ENCODE measurements at regions not wholly inside any gene's neighbourhood (a gene's known extent, or its start where the extent isn't known, plus 50 kb on each side); places are given as distances from the start of the nearest gene placed in this dataset.

DNA sequence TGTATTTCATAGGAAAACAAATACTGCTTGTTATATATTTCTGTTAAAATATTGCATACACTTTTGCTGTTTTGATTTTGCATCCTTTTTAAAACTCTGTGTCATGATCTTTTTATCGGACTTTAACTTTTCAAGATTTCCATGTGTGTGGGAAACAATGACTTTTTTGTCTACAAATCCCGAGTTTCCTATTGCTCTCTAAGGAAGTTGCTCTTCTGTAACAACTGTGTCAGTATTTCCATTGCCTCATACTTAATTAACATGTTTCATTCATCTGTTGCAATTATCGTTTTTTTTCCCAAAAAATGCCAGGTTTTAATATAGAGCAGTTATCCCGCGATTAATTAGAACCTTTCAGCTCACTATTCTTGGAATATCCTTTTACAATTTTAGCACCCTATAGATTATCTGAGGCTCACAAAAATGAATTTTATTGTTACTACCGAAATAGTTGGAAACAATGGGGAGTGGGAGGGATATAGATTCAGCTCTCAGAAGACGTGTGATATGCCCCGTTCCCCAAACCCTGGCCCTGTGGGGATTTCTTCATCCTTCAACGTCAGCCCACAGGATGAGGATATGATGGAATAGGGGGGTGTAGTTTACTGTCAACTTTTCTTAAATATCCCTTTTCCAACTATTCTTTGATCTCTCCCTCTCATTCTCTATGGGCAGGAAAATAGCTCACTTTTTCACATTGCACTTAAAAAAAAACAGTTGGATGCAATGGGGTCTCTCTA is 297.6 kb upstream of the IGFBP3 start:
- no peak for DNase-seq (ENCODE audit: low spot score)
- intact Hi-C loops (cut with DNase I), result no loop called here

DNA sequence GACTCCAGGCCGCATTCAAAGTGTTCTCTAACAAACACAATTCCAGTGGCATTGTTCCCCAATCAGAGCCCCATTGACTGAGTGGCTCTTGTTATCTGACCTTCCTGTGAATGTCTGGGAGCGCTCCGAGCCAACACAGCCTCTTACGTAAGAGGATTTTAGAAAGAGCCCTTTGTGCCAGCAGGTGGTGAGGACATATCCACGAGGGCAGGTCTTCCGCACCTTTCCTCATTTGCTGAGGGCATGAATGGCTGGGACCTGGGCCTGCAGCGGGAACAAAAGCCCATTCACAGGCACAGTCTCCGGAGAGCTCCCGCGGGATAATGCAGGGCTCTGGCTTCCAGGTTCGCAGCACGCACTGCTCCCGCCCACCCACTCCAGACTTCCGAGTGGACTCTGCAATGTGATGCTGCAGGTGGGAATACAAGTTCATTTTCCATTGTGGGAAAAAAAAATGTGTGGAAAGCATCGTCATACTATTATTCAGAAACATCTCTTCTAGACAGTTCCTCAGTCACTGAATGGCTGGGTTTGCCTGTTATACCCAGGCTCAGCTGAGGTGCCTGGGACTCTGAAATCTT is 295.0 kb upstream of the IGFBP3 start:
- DNase-seq (ENCODE audit: low spot score), result no peak
- intact Hi-C loops (cut with DNase I), result no loop called here

GRCh38 chr7:46214526-46214925 is 293.5 kb upstream of the IGFBP3 start:
- intact Hi-C loops (cut with DNase I), result no loop called here

DNA sequence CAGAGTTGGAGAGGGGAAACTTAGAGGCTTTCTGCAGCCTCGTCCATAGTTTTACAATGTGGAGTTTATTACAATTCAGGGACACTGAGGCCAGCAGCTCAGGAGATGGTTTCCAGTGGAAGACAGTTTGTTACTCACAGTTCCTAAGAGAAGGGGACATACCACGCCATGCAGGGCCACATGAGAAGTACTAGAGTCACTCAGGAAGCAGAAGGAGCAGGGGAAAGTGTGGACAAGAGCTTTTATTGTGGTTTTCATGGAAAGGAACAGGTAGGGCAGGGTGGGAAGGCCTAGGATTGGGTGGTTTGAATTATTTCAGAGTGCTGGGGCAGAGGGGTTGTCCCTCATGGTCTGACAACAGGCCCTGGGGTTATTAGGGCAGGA is 292.1 kb upstream of the IGFBP3 start:
- DNase-seq (ENCODE audit: low spot score), result no peak
- intact Hi-C loops (cut with DNase I), result no loop called here

More at GRCh38 chr7:46214526-46214925, 293.5 kb upstream of the IGFBP3 start:
- DNase-seq (ENCODE audit: low spot score), result no peak

GRCh38 chr7:46212425-46213153 is 291.5 kb upstream of the IGFBP3 start:
- intact Hi-C loops (cut with DNase I), result no loop called here
- DNase-seq (ENCODE audit: low spot score), result no peak

DNA sequence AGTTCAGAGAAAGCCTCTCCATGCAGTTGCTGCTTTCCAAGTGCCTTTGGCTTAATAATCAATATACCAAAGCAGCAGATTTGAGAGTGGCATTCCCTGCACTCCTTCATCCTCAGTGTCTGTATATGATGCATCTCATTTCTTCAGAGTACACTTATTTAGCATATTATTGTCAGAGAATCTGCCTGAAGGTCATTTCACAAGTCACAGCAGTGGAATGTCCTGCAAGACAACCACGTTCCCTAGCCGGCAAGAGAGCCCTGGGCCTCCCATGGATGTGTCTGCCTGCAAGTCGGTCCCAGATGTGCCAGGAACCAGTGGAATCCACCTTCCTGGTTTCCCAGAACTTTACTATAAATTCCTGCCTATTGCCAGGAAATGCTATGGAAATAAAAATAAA is 289.4 kb upstream of the IGFBP3 start:
- no peak for DNase-seq (ENCODE audit: low spot score)
- intact Hi-C loops (cut with DNase I), result no loop called here

DNA sequence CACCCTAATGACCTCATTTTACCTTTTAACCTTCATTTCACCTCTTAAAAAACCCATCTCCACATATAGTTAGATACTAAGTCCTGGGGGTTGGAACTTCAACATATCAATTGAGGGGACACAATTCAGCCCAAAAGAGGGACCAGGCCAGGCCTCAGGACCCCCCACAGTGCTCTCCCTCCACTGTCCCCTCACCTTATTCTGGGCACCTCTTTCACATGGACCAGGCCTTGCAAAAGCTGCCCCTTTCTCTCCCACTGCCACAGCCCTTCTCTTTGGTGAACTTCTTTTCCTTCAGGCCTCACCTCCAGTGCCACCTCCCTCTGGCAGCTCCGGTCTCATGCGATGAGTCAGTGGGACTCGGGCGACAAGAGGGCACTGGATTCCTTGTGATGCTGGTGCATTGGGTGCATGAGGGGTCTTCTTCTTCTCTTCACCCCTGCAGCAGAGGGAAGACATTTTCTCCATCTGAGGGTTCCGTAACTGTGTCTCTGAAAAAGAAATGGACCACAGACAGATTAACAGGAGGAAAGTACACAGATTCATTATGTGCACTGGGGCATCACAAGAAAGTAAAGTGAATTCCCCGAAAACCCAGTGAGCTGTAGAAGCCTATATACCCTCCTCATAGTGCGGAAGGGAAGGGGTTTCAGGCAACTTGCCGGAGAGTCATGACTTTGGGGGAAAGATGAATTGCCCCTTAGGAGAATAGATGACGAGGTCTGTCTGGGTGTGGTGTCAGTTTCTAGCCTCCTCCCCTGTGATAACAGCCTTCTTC is 288.7 kb upstream of the IGFBP3 start:
- DNase-seq (ENCODE audit: low spot score), result no peak
- intact Hi-C loops (cut with DNase I), result no loop called here

GRCh38 chr7:46208635-46209525 is 287.8 kb upstream of the IGFBP3 start:
- intact Hi-C loops (cut with DNase I), result no loop called here
- no peak for DNase-seq (ENCODE audit: low spot score)

- DNase-seq (ENCODE audit: low spot score), result no peak
- intact Hi-C loops (cut with DNase I), result no loop called here
Measured at GRCh38 chr7:46207931-46208634, 287.0 kb upstream of the IGFBP3 start.

DNA sequence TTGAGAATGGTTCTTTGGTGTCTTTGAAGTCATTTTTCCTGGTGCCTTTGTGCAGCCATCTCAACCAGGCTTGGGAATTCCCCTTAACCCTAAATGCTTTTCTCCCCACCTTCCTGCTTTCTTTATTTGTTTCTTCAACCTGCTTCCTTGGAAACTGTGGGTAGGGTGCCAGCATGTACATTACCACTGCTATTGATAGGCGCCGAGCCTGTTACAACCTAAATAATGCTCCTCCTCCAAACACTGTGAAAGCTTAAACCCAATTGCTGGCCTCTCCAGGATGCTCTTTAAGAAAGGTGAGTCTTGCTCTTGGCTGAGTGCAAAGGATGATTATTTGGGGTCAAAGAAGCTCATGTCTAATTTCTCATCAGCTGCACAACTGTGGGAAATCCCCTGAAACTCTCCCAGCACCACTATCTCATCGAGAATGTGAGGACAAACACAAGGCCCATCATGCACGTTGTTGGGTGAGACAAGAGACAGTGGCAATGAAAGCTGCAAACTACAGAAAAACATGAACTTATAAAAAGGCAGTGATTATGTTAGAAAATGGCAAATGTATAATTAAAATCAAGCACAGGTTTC is 285.5 kb upstream of the IGFBP3 start:
- intact Hi-C loops (cut with DNase I), result no loop called here
- no peak for DNase-seq (ENCODE audit: low spot score)

DNA sequence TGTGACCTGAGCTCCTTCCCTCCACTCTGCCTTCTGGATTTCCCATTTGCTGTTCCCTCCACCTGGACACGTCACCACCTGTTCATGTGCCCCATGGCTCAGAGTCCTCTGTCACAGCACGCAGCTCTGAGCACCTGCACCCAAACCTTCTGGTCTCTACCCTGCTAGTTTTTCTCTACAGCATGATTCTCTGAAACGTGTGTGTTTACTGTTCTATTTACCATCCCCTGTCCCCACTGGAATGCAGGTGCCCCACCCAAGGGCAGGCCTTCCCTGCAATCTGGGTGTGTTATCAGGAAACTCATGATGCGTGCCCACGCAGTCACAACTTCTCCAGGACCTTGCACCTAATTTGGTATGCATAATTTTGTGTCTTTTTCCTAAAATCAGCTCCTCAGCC is 284.4 kb upstream of the IGFBP3 start:
- intact Hi-C loops (cut with DNase I), result no loop called here
- DNase-seq (ENCODE audit: low spot score), result no peak

DNA sequence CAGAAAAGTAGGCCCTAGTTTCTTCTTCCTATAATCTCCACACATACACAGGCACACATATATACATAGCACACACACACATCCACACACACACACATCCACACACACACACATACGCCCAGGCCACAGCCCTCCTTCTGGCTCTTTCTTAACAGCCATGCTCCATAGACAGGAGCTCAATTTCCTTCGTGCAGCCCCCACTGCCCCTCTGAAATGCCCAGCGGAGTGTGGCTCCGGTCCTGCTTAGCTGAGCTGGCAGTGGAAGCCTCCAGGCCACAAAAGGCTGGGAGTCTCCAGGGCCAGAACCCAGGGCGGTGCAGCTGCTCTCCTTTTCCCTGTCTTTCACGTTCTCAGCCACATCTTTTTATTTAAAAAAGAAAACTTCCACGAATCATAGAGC is 282.9 kb upstream of the IGFBP3 start:
- intact Hi-C loops (cut with DNase I), result no loop called here
- DNase-seq (ENCODE audit: low spot score), result no peak

GRCh38 chr7:46202379-46202778 is 281.3 kb upstream of the IGFBP3 start:
- intact Hi-C loops (cut with DNase I), result no loop called here
- DNase-seq (ENCODE audit: low spot score), result no peak

DNA sequence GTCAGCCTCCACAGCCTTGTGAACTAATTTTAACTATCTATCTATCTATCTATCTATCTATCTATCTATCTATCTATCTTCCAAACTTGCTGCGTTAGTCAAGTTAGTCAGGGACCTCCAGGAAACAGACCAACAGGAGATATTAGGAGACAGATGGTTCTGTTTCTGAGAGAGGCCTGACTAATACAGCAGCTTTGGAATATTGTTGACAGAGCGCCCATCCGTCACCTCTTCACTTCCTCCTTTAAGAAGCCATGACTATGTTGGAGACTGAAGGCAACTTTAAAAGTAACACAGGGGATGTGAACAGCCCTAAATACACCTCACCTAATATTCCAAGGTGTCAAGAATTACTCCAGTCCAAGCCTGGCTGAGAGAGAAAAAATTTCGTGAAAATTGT is 280.9 kb upstream of the IGFBP3 start:
- no peak for DNase-seq (ENCODE audit: low spot score)
- intact Hi-C loops (cut with DNase I), result no loop called here

DNA sequence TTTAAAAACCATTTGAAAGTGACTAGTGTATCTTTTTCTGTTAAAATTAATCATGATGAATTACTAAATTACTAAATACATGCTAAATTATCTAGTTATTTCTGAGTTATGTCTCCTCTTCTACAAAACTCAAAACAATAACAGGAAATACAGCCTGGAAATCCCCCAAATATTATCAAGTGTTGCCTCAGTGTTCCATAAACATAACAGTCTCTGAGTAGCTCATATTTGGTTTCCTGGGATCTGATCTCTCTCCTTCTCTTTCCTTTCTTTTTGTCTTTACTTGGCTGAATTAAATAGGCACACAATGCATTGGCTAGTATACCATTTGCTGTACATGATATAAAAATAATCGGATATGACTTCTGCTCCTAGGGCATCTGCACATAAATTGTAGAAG is 277.6 kb upstream of the IGFBP3 start:
- no peak for DNase-seq (ENCODE audit: low spot score)
- intact Hi-C loops (cut with DNase I), result no loop called here

GRCh38 chr7:46197785-46198540 is 276.9 kb upstream of the IGFBP3 start:
- intact Hi-C loops (cut with DNase I), result no loop called here
- DNase-seq (ENCODE audit: low spot score), result no peak

DNA sequence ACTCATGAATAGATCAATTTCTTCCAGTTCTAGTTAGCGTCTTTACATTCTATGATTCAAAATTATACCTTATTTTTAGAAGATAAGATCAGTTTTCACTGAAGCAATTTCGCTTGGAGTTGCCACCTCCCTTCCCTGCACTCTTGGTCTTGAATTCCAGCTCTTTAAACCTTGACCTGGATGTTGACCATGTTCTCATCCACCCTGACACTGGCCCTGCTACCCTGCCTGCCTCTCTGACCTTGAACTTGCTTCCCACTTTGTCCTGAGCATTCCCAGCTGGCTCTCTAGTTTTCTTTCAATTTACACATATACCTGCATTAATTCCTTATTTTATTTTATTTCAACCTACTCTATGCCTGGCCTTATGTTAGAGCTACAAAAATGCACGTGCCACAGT is 274.9 kb upstream of the IGFBP3 start:
- intact Hi-C loops (cut with DNase I), result no loop called here
- no peak for DNase-seq (ENCODE audit: low spot score)
